PC-3 (cell line): ENCODE measurements at regions not wholly inside any gene's neighbourhood (a gene's known extent, or its start where the extent isn't known, plus 50 kb on each side); places are given as distances from the start of the nearest gene placed in this dataset.

ENCODE experiments used
- EZH2 ChIP-seq: fragments of 300-600 bp; sonication (generic); IDR thresholded peaks from one replicate; pipeline ENCODE4 v1.6.1; 2017; ENCODE audit warnings: antibody characterized with exemption, mild to moderate bottlenecking, low read length; ENCODE audit not compliant: unreplicated experiment
- EZH2phosphoT487 ChIP-seq: fragments of 300-600 bp; sonication (generic); IDR thresholded peaks from 2 replicates; pipeline ENCODE4 v1.6.1; 2018; ENCODE audit warnings: mild to moderate bottlenecking, antibody characterized with exemption, low read length, borderline replicate concordance
- TF ChIP-seq, protein P1 (sequence below): fragments of 300-600 bp; sonication (generic); conservative IDR thresholded peaks from 2 replicates; pipeline ENCODE4 v1.5.1; 2017; ENCODE audit warnings: antibody characterized with exemption, low read depth, mild to moderate bottlenecking, low read length

DNA sequence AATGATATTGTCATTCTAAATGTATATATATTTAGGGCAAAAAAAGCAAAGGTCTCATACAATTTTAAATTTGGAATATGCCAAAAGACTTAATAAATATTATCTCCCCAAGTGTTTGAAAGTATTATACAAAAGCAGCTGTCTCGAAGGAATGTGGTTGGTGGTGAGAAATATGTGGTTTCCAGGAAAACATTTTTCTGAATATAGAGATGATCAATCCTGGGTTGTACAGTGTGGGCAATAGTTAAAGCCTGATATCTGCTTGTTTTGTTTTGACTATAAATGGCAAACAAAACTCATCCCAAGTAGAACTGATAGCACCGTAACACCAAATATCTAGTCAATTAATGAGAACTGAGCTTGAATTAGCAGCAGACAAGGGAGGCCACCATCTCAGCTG lies 391.8 kb upstream of the CD180 start:
- TF ChIP-seq, protein P1, sequence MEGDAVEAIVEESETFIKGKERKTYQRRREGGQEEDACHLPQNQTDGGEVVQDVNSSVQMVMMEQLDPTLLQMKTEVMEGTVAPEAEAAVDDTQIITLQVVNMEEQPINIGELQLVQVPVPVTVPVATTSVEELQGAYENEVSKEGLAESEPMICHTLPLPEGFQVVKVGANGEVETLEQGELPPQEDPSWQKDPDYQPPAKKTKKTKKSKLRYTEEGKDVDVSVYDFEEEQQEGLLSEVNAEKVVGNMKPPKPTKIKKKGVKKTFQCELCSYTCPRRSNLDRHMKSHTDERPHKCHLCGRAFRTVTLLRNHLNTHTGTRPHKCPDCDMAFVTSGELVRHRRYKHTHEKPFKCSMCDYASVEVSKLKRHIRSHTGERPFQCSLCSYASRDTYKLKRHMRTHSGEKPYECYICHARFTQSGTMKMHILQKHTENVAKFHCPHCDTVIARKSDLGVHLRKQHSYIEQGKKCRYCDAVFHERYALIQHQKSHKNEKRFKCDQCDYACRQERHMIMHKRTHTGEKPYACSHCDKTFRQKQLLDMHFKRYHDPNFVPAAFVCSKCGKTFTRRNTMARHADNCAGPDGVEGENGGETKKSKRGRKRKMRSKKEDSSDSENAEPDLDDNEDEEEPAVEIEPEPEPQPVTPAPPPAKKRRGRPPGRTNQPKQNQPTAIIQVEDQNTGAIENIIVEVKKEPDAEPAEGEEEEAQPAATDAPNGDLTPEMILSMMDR = no peak
- TF ChIP-seq EZH2 (no peak), EZH2phosphoT487 (no peak)
